ENCODE measurements at regions not wholly inside any gene's neighbourhood (a gene's known extent, or its start where the extent isn't known, plus 50 kb on each side); places are given as distances from the start of the nearest gene placed in this dataset.

DNA sequence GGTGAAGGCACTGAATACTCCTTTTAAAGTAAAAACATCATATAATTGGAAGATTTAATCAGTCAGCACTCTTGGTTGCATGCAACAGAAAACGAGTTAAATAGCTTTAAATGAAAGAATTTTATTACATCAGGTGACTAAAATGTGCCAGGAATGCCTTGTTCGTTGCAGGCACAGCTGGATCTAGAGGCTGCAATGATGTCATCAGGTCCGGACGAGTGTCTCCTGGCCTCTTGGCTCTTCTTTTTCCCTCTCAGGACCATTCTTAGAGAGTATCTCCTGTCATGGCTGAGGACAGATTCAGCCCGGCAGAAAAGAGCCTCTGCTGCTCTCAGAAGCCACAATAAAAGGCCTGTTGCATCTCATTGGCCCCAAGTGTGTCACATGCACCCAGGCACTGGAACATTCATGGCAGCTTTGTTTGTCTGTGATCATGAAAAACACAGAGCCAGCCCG, 510.7 kb upstream of the SULF2 start:
- TF ChIP-seq, protein P1, sequence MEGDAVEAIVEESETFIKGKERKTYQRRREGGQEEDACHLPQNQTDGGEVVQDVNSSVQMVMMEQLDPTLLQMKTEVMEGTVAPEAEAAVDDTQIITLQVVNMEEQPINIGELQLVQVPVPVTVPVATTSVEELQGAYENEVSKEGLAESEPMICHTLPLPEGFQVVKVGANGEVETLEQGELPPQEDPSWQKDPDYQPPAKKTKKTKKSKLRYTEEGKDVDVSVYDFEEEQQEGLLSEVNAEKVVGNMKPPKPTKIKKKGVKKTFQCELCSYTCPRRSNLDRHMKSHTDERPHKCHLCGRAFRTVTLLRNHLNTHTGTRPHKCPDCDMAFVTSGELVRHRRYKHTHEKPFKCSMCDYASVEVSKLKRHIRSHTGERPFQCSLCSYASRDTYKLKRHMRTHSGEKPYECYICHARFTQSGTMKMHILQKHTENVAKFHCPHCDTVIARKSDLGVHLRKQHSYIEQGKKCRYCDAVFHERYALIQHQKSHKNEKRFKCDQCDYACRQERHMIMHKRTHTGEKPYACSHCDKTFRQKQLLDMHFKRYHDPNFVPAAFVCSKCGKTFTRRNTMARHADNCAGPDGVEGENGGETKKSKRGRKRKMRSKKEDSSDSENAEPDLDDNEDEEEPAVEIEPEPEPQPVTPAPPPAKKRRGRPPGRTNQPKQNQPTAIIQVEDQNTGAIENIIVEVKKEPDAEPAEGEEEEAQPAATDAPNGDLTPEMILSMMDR (IDR thresholded peaks at IDR 0.05; ENCODE audit: borderline replicate concordance, extremely low read depth, low read length, poor library complexity, severe bottlenecking), result no peak
- no peak for TF ChIP-seq EZH2 (IDR thresholded peaks at IDR 0.05; ENCODE audit: borderline replicate concordance, low read depth, low read length, severe bottlenecking)
